GM13976 (cell line): ENCODE measurements at regions not wholly inside any gene's neighbourhood (a gene's known extent, or its start where the extent isn't known, plus 50 kb on each side); places are given as distances from the start of the nearest gene placed in this dataset.

Experiments used
- DNase-seq: peaks from one replicate; pipeline ENCODE4 v3.0.0; 2012; ENCODE audit warnings: low spot score
- CTCF ChIP-seq: IDR thresholded peaks from 2 replicates; pipeline ENCODE4 v1.5.1; 2012; ENCODE audit warnings: borderline replicate concordance, mild to moderate bottlenecking; ENCODE audit not compliant: insufficient read depth; ENCODE audit errors: extremely low read depth, missing control alignments, control extremely low read depth
- in situ Hi-C: fragments of 300-500 bp; cut with MboI; formaldehyde crosslinking; loops from one replicate; pipeline ENCODE4 v1.12.0; 2022; ENCODE audit warnings: low sequenced_read_pairs, mixed read lengths, inconsistent platforms; ENCODE audit not compliant: unreplicated experiment

GRCh38 chr10:117921421-117921820 is 125.3 kb downstream of the RAB11FIP2 start:
- in situ Hi-C loops, result no loop called here
- no peak for TF ChIP-seq CTCF
- no peak for DNase-seq

GRCh38 chr10:117924820-117925219 is 121.9 kb downstream of the RAB11FIP2 start:
- no peak for TF ChIP-seq CTCF
- in situ Hi-C loops, result no loop called here
- DNase-seq, result no peak

GRCh38 chr10:117925369-117925768 is 121.4 kb downstream of the RAB11FIP2 start:
- no peak for TF ChIP-seq CTCF
- in situ Hi-C loops, result no loop called here
- DNase-seq, result no peak

- in situ Hi-C loops, result no loop called here
- TF ChIP-seq CTCF, result no peak
- DNase-seq, result no peak
These were observed 120.2 kb downstream of the RAB11FIP2 start for GRCh38 chr10:117926491-117926890.

- no peak for DNase-seq
- no peak for TF ChIP-seq CTCF
- in situ Hi-C loops, result no loop called here
These were observed 119.4 kb downstream of the RAB11FIP2 start for GRCh38 chr10:117927332-117927731.

- DNase-seq, result no peak
- in situ Hi-C loops, result no loop called here
- TF ChIP-seq CTCF, result no peak
These were observed 118.9 kb downstream of the RAB11FIP2 start for GRCh38 chr10:117927871-117928270.

GRCh38 chr10:117928281-117928680 is 118.5 kb downstream of the RAB11FIP2 start:
- no peak for DNase-seq
- no peak for TF ChIP-seq CTCF
- in situ Hi-C loops, result no loop called here
